Testis (tissue), 2 donors: ENCODE measurements at regions not wholly inside any gene's neighbourhood (a gene's known extent, or its start where the extent isn't known, plus 50 kb on each side); places are given as distances from the start of the nearest gene placed in this dataset.
"Not testable (repeated sequence)": the region's sequence is repeated elsewhere in the genome, so short reads cannot be mapped to it uniquely, and the experiment has no call there.

Experiments used
- DNase-seq: peaks from one replicate; pipeline ENCODE4 v3.0.0-alpha.2; 2019
- H3K27ac ChIP-seq, 2 donors: fragments of 200-600 bp; sonication (generic); one replicate each; pipeline ENCODE4 v1.5.1; 2019
- H3K27me3 ChIP-seq: fragments of 200-600 bp; sonication (generic); one replicate; pipeline ENCODE4 v1.5.1; 2019
- H3K36me3 ChIP-seq: fragments of 200-600 bp; sonication (generic); one replicate; pipeline ENCODE4 v1.5.1; 2017; ENCODE audit warnings: low read depth; ENCODE audit errors: missing control alignments
- H3K4me1 ChIP-seq: fragments of 200-600 bp; sonication (generic); one replicate; pipeline ENCODE4 v1.5.1; 2019
- H3K4me3 ChIP-seq, 2 donors: fragments of 200-600 bp; sonication (generic); one replicate each; pipeline ENCODE4 v1.5.1; 2017 to 2019
- H3K9me3 ChIP-seq: fragments of 200-600 bp; sonication (generic); one replicate; pipeline ENCODE4 v1.5.1; 2017
- POLR2A ChIP-seq: fragments of 450-650 bp; IDR thresholded peaks from one replicate; pipeline ENCODE4 v1.6.1; 2017; ENCODE audit warnings: antibody characterized with exemption, mild to moderate bottlenecking, moderate library complexity
- WGBS, 2 donors: methylation state at CpG; one replicate each; pipeline ENCODE4 v1.1.5; 2018; 5-methylcytosine and 5-hydroxymethylcytosine counted together
- intact Hi-C: fragments of 100-400 bp; cut with DNase I; formaldehyde crosslinking; loops from one replicate; pipeline ENCODE4 v1.15.1; 2023; ENCODE audit warnings: low total_unique reads
- TF ChIP-seq, protein P1 (sequence below), 3 experiments: fragments of 450-650 bp in 2 of 3; fragments of 200-600 bp in 1 of 3; sonication (generic) in 1 of 3; IDR thresholded peaks; one replicate each; pipeline ENCODE4 v1.5.1; 2016 to 2019; ENCODE audit warnings: antibody characterized with exemption in 3 of 3, mild to moderate bottlenecking in 2 of 3, moderate library complexity in 1 of 3

DNA sequence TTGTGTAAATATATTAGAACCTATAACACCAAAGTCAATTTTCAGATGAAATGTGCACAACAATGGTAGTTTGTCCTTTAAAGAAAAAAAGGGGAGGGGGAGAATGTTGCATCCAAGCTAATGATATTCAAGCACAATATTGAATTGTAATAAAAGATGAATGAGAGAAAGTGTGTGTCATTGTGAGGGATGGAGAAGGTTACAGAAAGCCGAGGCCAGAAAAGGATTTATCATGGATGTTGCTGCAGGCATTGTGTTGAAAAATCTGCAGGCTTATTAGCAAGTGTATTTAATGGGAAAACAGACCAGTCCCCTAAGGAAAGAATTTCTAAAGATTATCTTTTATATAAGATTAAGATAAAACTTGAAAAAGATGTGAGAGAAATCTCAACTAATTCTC lies 186.5 kb downstream of the SPTSSA start:
- Histone ChIP-seq H3K9me3 (no peaks in the 10 kb centered on the region), H3K27me3 (no peaks in the 10 kb centered on the region), H3K4me3 (no peak overlapping the region), H3K36me3 (no peaks in the 10 kb centered on the region), H3K4me1 (no peaks in the 10 kb centered on the region), H3K27ac (no peak overlapping the region)
- TF ChIP-seq, protein P1, sequence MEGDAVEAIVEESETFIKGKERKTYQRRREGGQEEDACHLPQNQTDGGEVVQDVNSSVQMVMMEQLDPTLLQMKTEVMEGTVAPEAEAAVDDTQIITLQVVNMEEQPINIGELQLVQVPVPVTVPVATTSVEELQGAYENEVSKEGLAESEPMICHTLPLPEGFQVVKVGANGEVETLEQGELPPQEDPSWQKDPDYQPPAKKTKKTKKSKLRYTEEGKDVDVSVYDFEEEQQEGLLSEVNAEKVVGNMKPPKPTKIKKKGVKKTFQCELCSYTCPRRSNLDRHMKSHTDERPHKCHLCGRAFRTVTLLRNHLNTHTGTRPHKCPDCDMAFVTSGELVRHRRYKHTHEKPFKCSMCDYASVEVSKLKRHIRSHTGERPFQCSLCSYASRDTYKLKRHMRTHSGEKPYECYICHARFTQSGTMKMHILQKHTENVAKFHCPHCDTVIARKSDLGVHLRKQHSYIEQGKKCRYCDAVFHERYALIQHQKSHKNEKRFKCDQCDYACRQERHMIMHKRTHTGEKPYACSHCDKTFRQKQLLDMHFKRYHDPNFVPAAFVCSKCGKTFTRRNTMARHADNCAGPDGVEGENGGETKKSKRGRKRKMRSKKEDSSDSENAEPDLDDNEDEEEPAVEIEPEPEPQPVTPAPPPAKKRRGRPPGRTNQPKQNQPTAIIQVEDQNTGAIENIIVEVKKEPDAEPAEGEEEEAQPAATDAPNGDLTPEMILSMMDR (IDR thresholded peaks at IDR 0.05), result no peak
- no peak for TF ChIP-seq POLR2A
- no peak for DNase-seq
- WGBS, 2 donors, result 70 to 72% methylated on average over 1 of the region's 1 CpG
- intact Hi-C loops, result no loop called here

DNA sequence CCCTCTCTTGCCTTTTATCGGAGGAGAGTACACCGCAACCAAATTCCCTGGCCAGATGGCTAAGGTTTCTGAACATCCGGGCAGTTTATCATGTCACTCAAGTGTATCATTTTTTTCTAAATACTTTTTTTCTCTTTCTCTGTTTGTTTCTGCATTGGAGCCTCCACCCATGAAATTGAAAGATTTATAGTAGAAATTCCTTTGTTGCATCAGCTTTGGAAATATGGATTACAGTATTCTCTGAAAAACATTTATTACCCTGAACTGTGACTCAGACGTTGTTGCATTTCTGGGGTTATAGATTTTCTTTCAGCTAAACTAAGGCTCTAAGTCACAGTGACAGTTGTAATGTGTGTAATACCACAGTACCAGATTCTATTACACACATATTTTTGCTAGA lies 187.0 kb downstream of the SPTSSA start:
- Histone ChIP-seq H3K36me3 (no peaks in the 10 kb centered on the region), H3K27ac (no peak overlapping the region), H3K4me1 (no peaks in the 10 kb centered on the region), H3K4me3 (no peak overlapping the region), H3K27me3 (no peaks in the 10 kb centered on the region), H3K9me3 (no peaks in the 10 kb centered on the region)
- no peak for DNase-seq
- 64% methylated on average over 4 of the region's 4 CpGs for WGBS, 2 donors
- intact Hi-C loops, result no loop called here
- TF ChIP-seq, protein P1 (IDR thresholded peaks at IDR 0.05), result no peak
- no peak for TF ChIP-seq POLR2A

DNA sequence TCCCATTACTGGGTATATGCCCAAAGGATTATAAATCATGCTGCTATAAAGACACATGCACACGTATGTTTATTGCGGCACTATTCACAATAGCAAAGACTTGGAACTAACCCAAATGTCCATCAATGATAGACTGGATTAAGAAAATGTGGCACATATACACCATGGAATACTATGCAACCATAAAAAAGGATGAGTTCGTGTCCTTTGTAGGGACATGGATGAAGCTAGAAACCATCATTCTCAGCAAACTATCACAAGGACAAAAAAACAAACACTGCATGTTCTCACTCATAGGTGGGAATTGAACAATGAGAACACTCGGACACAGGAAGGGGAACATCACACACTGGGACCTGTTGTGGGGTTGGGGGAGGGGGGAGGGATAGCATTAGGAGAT lies 188.3 kb downstream of the SPTSSA start:
- H3K27me3 ChIP-seq, H3K36me3 ChIP-seq, H3K4me3 ChIP-seq, intact Hi-C loops, DNase-seq, H3K27ac ChIP-seq, H3K4me1 ChIP-seq, H3K9me3 ChIP-seq: not testable (repeated sequence)
- 92 to 97% methylated on average over 2 of the region's 4 CpGs for WGBS, 2 donors

DNA sequence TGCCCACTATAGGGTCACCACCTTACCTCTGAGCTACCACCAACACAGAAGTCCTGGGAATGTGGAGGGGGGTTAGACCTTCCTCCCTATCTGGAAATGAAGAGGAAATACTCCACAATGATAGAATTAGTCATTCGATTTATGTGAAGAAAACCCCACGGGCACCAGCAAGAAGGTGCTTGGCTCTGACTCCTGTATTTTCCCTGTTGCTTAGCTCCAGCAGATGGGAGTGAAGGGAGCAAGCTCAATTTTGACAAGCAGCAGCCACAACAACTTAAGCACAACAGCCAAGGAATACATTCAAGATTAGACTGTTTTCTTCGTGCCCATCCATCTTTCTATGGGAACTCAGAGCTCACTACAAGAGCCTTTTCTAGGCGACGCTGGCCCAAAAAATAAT lies 191.7 kb downstream of the SPTSSA start:
- Histone ChIP-seq H3K4me3 (no peak overlapping the region), H3K9me3 (no peaks in the 10 kb centered on the region), H3K27me3 (no peaks in the 10 kb centered on the region), H3K27ac (no peak overlapping the region), H3K4me1 (no peaks in the 10 kb centered on the region), H3K36me3 (no peaks in the 10 kb centered on the region)
- 79 to 84% methylated on average over 5 of the region's 5 CpGs for WGBS, 2 donors
- no peak for DNase-seq
- TF ChIP-seq POLR2A, result no peak
- TF ChIP-seq, protein P1 (IDR thresholded peaks at IDR 0.05), result no peak
- intact Hi-C loops, result no loop called here

DNA sequence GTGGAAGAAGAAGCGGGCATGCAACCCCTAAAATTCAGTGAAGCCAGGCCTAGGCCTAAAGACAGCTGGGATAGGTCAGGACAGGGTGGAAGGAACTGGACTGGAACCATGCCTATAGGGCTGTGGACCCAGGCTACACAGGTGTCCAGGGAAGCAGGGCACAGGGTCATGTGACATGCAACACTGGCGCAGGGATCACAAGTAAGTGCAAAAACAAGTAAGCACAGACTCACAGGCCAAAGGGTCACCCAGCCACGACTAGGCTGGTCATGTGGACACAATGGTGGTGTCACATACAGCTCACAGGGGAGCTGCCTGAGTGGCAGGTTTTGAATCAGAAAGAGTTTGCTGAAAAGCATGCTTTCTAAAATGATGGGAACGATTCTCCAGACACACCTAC lies 195.7 kb downstream of the SPTSSA start:
- Histone ChIP-seq H3K36me3 (no peaks in the 10 kb centered on the region), H3K4me1 (no peaks in the 10 kb centered on the region), H3K27ac (no peak overlapping the region), H3K9me3 (no peaks in the 10 kb centered on the region), H3K27me3 (no peaks in the 10 kb centered on the region), H3K4me3 (no peak overlapping the region)
- intact Hi-C loops, result no loop called here
- TF ChIP-seq POLR2A, result no peak
- TF ChIP-seq, protein P1 (IDR thresholded peaks at IDR 0.05), result no peak
- 78 to 81% methylated on average over 4 of the region's 4 CpGs for WGBS, 2 donors
- no peak for DNase-seq
